ENCODE measurements at regions not wholly inside any gene's neighbourhood (a gene's known extent, or its start where the extent isn't known, plus 50 kb on each side); places are given as distances from the start of the nearest gene placed in this dataset.

DNA sequence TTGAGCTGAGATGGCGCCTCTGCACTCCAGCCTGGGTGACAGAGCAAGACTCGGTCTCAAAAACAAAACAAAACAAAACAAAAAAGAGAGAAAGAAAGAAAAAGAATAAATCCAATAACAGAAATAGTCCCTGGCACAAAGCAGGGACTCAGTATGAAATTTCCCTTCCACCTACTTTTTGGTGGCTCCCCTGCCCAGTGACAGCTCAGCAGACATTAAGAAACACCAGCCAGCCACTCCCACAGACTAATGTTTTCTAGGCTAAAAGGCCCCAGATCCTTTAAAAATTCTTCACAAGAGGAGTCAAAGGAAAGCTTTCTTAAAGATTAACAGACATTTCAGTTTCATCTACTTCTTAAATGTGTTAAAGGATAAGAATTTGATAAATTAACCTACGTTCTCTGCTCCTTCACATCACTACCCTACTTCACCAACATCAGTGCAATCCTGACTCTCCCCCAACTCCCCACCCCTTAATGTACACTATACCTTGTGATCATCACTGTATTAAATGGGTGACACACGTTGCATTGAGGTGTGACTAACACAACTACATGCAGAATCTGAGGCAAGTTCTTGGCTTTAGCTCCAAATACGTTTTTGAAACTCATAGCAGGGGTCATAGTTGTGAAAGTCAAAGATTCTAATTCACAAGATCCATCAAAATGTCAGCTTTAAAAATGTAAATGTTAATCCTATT lies 114.5 kb upstream of the CAV2 start:
- Histone ChIP-seq H3K79me1 (ENCODE audit: low read length) (no peaks in the 10 kb centered on the region), H3K4ac (ENCODE audit: low read depth, low read length) (no peak overlapping the region), H3K18ac (ENCODE audit: low read length) (no peak overlapping the region), H2BK120ac (ENCODE audit: low read depth, low read length) (no peak overlapping the region), H2BK5ac (ENCODE audit: low read length) (no peak overlapping the region), H3K4me1 (ENCODE audit: control insufficient read depth, low read depth, low read length) (no peaks in the 10 kb centered on the region), H3K9ac (ENCODE audit: low read length) (no peak overlapping the region), H3K4me2 (ENCODE audit: low read length) (no peak overlapping the region), H3K27ac (ENCODE audit: low read depth, low read length) (no peak overlapping the region), H3K23ac (ENCODE audit: low read length) (no peak overlapping the region), H3K4me3 (ENCODE audit: low read length) (no peak overlapping the region), H3K79me2 (ENCODE audit: control insufficient read depth, insufficient read depth, low read length) (no peaks in the 10 kb centered on the region), H2BK15ac (replicated peaks; ENCODE audit: low read depth) (no peak overlapping the region), H4K5ac (ENCODE audit: low read length) (no peak overlapping the region), H3K36me3 (ENCODE audit: control insufficient read depth, insufficient read depth, low read length) (no peaks in the 10 kb centered on the region), H3K56ac (ENCODE audit: low read length) (no peak overlapping the region), H3K27me3 (ENCODE audit: insufficient read depth, low read length, poor library complexity) (no peaks in the 10 kb centered on the region), H2AK5ac (ENCODE audit: low read length) (no peak overlapping the region), H4K8ac (ENCODE audit: low read depth, low read length) (no peak overlapping the region)
- no peak for DNase-seq
- WGBS (ENCODE audit: extremely low coverage, insufficient coverage, low lambda C conversion rate), result no CpG with 5 or more reads among the region's 5 CpGs

DNA sequence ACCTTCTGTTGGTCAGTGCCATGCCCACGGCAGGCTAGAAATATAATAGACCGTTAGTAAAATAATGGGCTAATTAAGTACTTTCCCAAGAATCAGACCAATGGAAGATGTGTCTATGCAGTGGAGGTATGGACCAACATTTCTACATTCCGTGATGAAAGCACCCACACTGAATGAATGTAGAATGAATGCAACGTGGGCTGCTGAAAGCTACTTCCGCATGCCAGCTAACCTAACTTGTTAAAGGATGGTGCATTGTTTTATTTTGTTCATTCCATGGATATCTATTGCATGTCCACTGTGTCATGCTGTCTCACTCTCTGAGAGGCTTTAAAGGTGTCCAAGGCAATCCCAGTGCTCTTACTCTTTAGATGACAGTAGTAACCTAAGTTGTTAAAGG lies 112.9 kb upstream of the CAV2 start:
- no peak overlapping the region for H2AK5ac ChIP-seq (ENCODE audit: low read length)
- H3K23ac ChIP-seq (ENCODE audit: low read length), result no peak overlapping the region
- no peak overlapping the region for H3K56ac ChIP-seq (ENCODE audit: low read length)
- H2BK5ac ChIP-seq (ENCODE audit: low read length), result no peak overlapping the region
- no CpG with 5 or more reads among the region's 5 CpGs for WGBS (ENCODE audit: extremely low coverage, insufficient coverage, low lambda C conversion rate)
- H3K27ac ChIP-seq (ENCODE audit: low read depth, low read length), result no peak overlapping the region
- no peak overlapping the region for H2BK15ac ChIP-seq (replicated peaks; ENCODE audit: low read depth)
- H3K79me2 ChIP-seq (ENCODE audit: control insufficient read depth, insufficient read depth, low read length), result no peaks in the 10 kb centered on the region
- no peak overlapping the region for H3K9ac ChIP-seq (ENCODE audit: low read length)
- H4K5ac ChIP-seq (ENCODE audit: low read length), result no peak overlapping the region
- no peak overlapping the region for H2BK120ac ChIP-seq (ENCODE audit: low read depth, low read length)
- no peak overlapping the region for H3K18ac ChIP-seq (ENCODE audit: low read length)
- no peak overlapping the region for H3K4me3 ChIP-seq (ENCODE audit: low read length)
- H3K4ac ChIP-seq (ENCODE audit: low read depth, low read length), result no peak overlapping the region
- DNase-seq, result no peak
- no peaks in the 10 kb centered on the region for H3K79me1 ChIP-seq (ENCODE audit: low read length)
- H3K36me3 ChIP-seq (ENCODE audit: control insufficient read depth, insufficient read depth, low read length), result no peaks in the 10 kb centered on the region
- H4K8ac ChIP-seq (ENCODE audit: low read depth, low read length), result no peak overlapping the region
- H3K27me3 ChIP-seq (ENCODE audit: insufficient read depth, low read length, poor library complexity), result no peaks in the 10 kb centered on the region
- no peak overlapping the region for H3K4me2 ChIP-seq (ENCODE audit: low read length)
- H3K4me1 ChIP-seq (ENCODE audit: control insufficient read depth, low read depth, low read length), result no peaks in the 10 kb centered on the region

DNA sequence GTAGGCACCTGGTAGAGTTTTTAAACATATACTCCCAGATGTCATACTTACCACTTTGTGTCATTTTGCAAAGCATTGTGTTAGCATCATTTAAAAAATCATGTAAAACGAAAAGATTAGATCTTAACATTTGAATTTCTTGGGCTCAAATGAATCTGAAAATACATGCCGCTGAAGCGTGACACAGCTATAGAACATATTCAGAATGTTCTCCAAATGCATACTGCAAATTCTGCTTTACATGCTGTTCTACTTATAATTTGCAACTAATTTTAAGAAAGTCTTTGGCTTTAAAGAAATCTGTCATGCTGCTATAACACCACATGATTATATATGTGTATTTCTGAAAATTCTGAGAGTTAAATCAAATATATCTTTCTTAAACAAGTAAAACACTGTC lies 109.2 kb upstream of the CAV2 start:
- Histone ChIP-seq H3K27me3 (ENCODE audit: insufficient read depth, low read length, poor library complexity) (no peaks in the 10 kb centered on the region), H3K23ac (ENCODE audit: low read length) (no peak overlapping the region), H4K5ac (ENCODE audit: low read length) (no peak overlapping the region), H3K79me1 (ENCODE audit: low read length) (no peaks in the 10 kb centered on the region), H3K79me2 (ENCODE audit: control insufficient read depth, insufficient read depth, low read length) (no peaks in the 10 kb centered on the region), H3K27ac (ENCODE audit: low read depth, low read length) (no peak overlapping the region), H3K4ac (ENCODE audit: low read depth, low read length) (no peak overlapping the region), H4K8ac (ENCODE audit: low read depth, low read length) (no peak overlapping the region), H3K4me3 (ENCODE audit: low read length) (no peak overlapping the region), H3K4me2 (ENCODE audit: low read length) (no peak overlapping the region), H3K18ac (ENCODE audit: low read length) (no peak overlapping the region), H2AK5ac (ENCODE audit: low read length) (no peak overlapping the region), H2BK120ac (ENCODE audit: low read depth, low read length) (no peak overlapping the region), H3K36me3 (ENCODE audit: control insufficient read depth, insufficient read depth, low read length) (no peaks in the 10 kb centered on the region), H3K4me1 (ENCODE audit: control insufficient read depth, low read depth, low read length) (no peaks in the 10 kb centered on the region), H2BK5ac (ENCODE audit: low read length) (no peak overlapping the region), H2BK15ac (replicated peaks; ENCODE audit: low read depth) (no peak overlapping the region), H3K56ac (ENCODE audit: low read length) (no peak overlapping the region), H3K9ac (ENCODE audit: low read length) (no peak overlapping the region)
- no CpG with 5 or more reads among the region's 3 CpGs for WGBS (ENCODE audit: extremely low coverage, insufficient coverage, low lambda C conversion rate)
- no peak for DNase-seq

DNA sequence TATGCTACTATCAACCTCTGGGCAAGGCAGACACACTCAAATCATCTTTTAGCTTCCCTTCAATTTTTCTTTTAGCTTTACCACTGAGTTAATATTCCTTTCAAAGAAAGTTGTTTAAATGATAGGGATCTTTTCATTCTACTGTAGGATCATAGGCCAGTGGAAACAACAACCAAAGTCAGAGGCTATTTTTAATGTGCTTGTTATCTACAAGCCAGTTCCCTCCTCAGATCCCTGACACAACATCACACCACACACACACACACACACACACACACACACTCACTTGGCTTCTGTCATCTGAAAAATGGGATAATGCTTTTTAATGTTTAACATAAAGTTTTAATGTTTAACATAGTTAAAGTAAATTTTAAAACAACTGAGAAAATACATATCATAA lies 106.7 kb upstream of the CAV2 start:
- Histone ChIP-seq H3K27ac (ENCODE audit: low read depth, low read length) (no peak overlapping the region), H4K5ac (ENCODE audit: low read length) (no peak overlapping the region), H3K9ac (ENCODE audit: low read length) (no peak overlapping the region), H3K56ac (ENCODE audit: low read length) (no peak overlapping the region), H3K4ac (ENCODE audit: low read depth, low read length) (no peak overlapping the region), H3K18ac (ENCODE audit: low read length) (no peak overlapping the region), H3K27me3 (ENCODE audit: insufficient read depth, low read length, poor library complexity) (no peaks in the 10 kb centered on the region), H3K4me2 (ENCODE audit: low read length) (no peak overlapping the region), H3K36me3 (ENCODE audit: control insufficient read depth, insufficient read depth, low read length) (no peaks in the 10 kb centered on the region), H3K79me2 (ENCODE audit: control insufficient read depth, insufficient read depth, low read length) (no peaks in the 10 kb centered on the region), H3K23ac (ENCODE audit: low read length) (no peak overlapping the region), H3K4me1 (ENCODE audit: control insufficient read depth, low read depth, low read length) (no peaks in the 10 kb centered on the region), H3K4me3 (ENCODE audit: low read length) (no peak overlapping the region), H2AK5ac (ENCODE audit: low read length) (no peak overlapping the region), H2BK5ac (ENCODE audit: low read length) (no peak overlapping the region), H4K8ac (ENCODE audit: low read depth, low read length) (no peak overlapping the region), H2BK120ac (ENCODE audit: low read depth, low read length) (no peak overlapping the region), H3K79me1 (ENCODE audit: low read length) (no peaks in the 10 kb centered on the region), H2BK15ac (replicated peaks; ENCODE audit: low read depth) (no peak overlapping the region)
- DNase-seq, result no peak

DNA sequence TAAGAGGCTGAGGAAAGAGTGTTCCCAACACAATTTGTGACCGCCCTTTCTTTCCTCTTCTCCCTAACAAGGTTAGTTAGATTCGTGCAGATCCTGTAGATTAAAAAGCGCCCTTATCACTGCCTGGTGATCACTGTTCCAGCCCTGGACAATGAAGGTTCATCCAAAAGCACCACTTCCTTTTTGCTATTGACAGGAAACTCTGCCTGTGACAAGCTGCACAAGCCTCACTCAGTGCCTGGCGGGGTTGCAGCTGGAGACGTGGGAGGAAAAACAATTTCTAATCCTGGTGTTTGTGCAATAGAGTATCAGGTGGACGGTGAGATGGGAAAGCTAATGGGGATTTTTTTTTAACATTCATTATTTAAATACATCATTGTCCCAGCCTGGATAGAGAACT lies 105.9 kb upstream of the CAV2 start:
- Histone ChIP-seq H3K23ac (ENCODE audit: low read length) (no peak overlapping the region), H4K5ac (ENCODE audit: low read length) (no peak overlapping the region)
- no peak for DNase-seq

DNA sequence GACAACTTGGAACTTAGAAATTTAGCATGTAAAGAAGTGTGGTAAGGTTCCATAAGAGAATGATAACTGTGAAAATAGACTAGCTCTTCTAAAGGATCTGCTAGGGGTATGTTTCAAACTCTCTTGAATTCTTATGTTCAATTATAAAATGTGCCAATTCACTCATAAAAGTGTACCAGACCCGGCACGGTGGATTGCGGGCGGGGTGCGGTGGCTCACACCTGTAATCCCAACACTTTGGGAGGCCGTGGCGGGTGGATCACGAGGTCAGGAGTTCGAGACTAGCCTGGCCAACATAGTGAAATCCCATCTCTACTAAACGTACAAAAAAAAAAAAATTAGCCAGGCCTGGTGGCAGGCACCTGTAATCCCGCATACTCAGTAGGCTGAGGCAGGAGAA lies 105.4 kb upstream of the CAV2 start:
- WGBS (ENCODE audit: extremely low coverage, insufficient coverage, low lambda C conversion rate), result no CpG with 5 or more reads among the region's 11 CpGs
- H3K23ac ChIP-seq (ENCODE audit: low read length), result no peak overlapping the region
- H3K36me3 ChIP-seq (ENCODE audit: control insufficient read depth, insufficient read depth, low read length), result no peaks in the 10 kb centered on the region
- DNase-seq, result no peak
- no peak overlapping the region for H3K4me3 ChIP-seq (ENCODE audit: low read length)
- no peaks in the 10 kb centered on the region for H3K79me2 ChIP-seq (ENCODE audit: control insufficient read depth, insufficient read depth, low read length)
- no peak overlapping the region for H4K8ac ChIP-seq (ENCODE audit: low read depth, low read length)
- H2AK5ac ChIP-seq (ENCODE audit: low read length), result no peak overlapping the region
- H3K56ac ChIP-seq (ENCODE audit: low read length), result no peak overlapping the region
- no peaks in the 10 kb centered on the region for H3K4me1 ChIP-seq (ENCODE audit: control insufficient read depth, low read depth, low read length)
- no peak overlapping the region for H2BK5ac ChIP-seq (ENCODE audit: low read length)
- H3K79me1 ChIP-seq (ENCODE audit: low read length), result no peaks in the 10 kb centered on the region
- no peak overlapping the region for H3K9ac ChIP-seq (ENCODE audit: low read length)
- no peak overlapping the region for H4K5ac ChIP-seq (ENCODE audit: low read length)
- no peak overlapping the region for H2BK15ac ChIP-seq (replicated peaks; ENCODE audit: low read depth)
- no peaks in the 10 kb centered on the region for H3K27me3 ChIP-seq (ENCODE audit: insufficient read depth, low read length, poor library complexity)
- H2BK120ac ChIP-seq (ENCODE audit: low read depth, low read length), result no peak overlapping the region
- H3K18ac ChIP-seq (ENCODE audit: low read length), result no peak overlapping the region
- H3K4me2 ChIP-seq (ENCODE audit: low read length), result no peak overlapping the region
- no peak overlapping the region for H3K27ac ChIP-seq (ENCODE audit: low read depth, low read length)
- H3K4ac ChIP-seq (ENCODE audit: low read depth, low read length), result no peak overlapping the region

More for the DNA sequence above, 105.9 kb upstream of the CAV2 start:
- no peak overlapping the region for H2BK15ac ChIP-seq (replicated peaks; ENCODE audit: low read depth)
- H2AK5ac ChIP-seq (ENCODE audit: low read length), result no peak overlapping the region
- no peak overlapping the region for H3K4ac ChIP-seq (ENCODE audit: low read depth, low read length)
- H3K4me2 ChIP-seq (ENCODE audit: low read length), result no peak overlapping the region
- no CpG with 5 or more reads among the region's 6 CpGs for WGBS (ENCODE audit: extremely low coverage, insufficient coverage, low lambda C conversion rate)
- H3K27ac ChIP-seq (ENCODE audit: low read depth, low read length), result no peak overlapping the region
- H3K18ac ChIP-seq (ENCODE audit: low read length), result no peak overlapping the region
- H3K56ac ChIP-seq (ENCODE audit: low read length), result no peak overlapping the region
- no peaks in the 10 kb centered on the region for H3K79me1 ChIP-seq (ENCODE audit: low read length)
- H4K8ac ChIP-seq (ENCODE audit: low read depth, low read length), result no peak overlapping the region
- H3K79me2 ChIP-seq (ENCODE audit: control insufficient read depth, insufficient read depth, low read length), result no peaks in the 10 kb centered on the region
- no peaks in the 10 kb centered on the region for H3K36me3 ChIP-seq (ENCODE audit: control insufficient read depth, insufficient read depth, low read length)
- no peak overlapping the region for H2BK5ac ChIP-seq (ENCODE audit: low read length)
- no peak overlapping the region for H3K4me3 ChIP-seq (ENCODE audit: low read length)
- H3K27me3 ChIP-seq (ENCODE audit: insufficient read depth, low read length, poor library complexity), result no peaks in the 10 kb centered on the region
- no peak overlapping the region for H2BK120ac ChIP-seq (ENCODE audit: low read depth, low read length)
- H3K9ac ChIP-seq (ENCODE audit: low read length), result no peak overlapping the region
- H3K4me1 ChIP-seq (ENCODE audit: control insufficient read depth, low read depth, low read length), result no peaks in the 10 kb centered on the region

All from mesendoderm (in vitro differentiated cells).